GM13976 (cell line): ENCODE measurements at regions not wholly inside any gene's neighbourhood (a gene's known extent, or its start where the extent isn't known, plus 50 kb on each side); places are given as distances from the start of the nearest gene placed in this dataset.
A peak's percentile ranks its signal among the peaks of the same experiment; 100 is the strongest.

Source experiments
- DNase-seq: peaks from one replicate; pipeline ENCODE4 v3.0.0; 2012; ENCODE audit warnings: low spot score
- CTCF ChIP-seq: IDR thresholded peaks from 2 replicates; pipeline ENCODE4 v1.5.1; 2012; ENCODE audit warnings: borderline replicate concordance, mild to moderate bottlenecking; ENCODE audit not compliant: insufficient read depth; ENCODE audit errors: extremely low read depth, missing control alignments, control extremely low read depth
- in situ Hi-C: fragments of 300-500 bp; cut with MboI; formaldehyde crosslinking; loops from one replicate; pipeline ENCODE4 v1.12.0; 2022; ENCODE audit warnings: low sequenced_read_pairs, mixed read lengths, inconsistent platforms; ENCODE audit not compliant: unreplicated experiment

DNA sequence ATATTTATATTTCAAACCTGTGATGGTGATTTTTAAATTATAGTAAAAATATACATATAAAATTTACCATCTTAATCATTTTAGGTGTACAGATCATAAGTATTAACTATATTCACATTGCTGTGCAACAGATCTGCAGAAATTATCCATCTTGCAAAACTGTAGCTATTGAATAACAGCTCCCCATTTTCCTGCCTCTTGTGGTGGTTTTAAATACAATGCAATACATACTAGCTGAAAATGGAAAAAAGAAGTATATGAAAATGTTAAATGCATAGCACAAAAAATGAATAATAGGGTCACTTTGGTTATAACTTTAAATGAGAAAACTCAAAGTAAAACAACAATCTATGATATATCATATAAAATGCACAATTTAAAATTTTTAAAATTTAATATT lies 130.9 kb upstream of the VPREB1 start:
- no peak for DNase-seq
- no peak for TF ChIP-seq CTCF
- in situ Hi-C loops, result no loop called here

DNA sequence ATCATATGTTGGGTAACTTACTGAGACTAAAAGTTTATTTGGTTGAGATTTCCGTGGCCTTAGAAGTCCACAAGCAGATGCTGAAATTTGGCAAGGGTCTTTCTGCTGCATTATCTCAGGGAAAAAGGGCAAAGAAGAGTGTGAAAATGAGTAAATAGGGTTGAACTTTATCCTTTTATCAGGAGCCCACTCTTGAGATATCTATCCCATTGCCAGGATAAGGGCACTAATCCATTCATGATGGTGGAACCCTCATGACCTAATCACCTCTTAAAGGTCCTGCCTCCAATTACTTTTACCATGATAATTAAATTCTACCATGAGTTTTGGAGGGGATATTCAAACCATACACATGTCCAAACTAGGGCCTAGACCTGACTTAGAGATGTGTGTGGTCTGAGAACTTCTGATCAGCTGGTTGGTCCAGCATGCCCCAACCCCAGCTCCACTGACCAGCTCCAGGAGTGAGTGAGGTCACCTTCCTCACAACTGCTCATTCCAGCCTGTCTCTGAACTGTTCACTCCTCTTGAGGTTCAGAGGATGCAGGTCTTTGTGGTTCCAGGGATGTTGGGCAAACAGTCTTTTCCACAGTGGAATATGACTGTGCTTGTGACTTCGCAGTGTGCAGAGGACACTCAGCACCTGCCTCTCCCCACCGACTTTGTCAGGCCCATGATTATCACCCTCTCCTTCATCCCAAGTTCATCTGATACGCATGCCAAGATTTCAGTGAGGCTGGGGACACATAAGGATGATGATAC lies 130.1 kb upstream of the TOP3B start:
- no peak for TF ChIP-seq CTCF
- DNase-seq, result no peak
- in situ Hi-C loops, result no loop called here

GRCh38 chr22:22111983-22112382 lies 129.4 kb upstream of the TOP3B start:
- no peak for DNase-seq
- TF ChIP-seq CTCF, result no peak
- in situ Hi-C loops, result no loop called here

GRCh38 chr22:22111267-22111751 lies 128.7 kb upstream of the TOP3B start:
- in situ Hi-C loops, result no loop called here
- no peak for TF ChIP-seq CTCF
- DNase-seq, result peak; percentile 82

GRCh38 chr22:22110548-22111266 lies 128.1 kb upstream of the TOP3B start:
- peak; percentile 84 for DNase-seq
- in situ Hi-C loops, result no loop called here
- TF ChIP-seq CTCF, result peak; percentile 76

DNA sequence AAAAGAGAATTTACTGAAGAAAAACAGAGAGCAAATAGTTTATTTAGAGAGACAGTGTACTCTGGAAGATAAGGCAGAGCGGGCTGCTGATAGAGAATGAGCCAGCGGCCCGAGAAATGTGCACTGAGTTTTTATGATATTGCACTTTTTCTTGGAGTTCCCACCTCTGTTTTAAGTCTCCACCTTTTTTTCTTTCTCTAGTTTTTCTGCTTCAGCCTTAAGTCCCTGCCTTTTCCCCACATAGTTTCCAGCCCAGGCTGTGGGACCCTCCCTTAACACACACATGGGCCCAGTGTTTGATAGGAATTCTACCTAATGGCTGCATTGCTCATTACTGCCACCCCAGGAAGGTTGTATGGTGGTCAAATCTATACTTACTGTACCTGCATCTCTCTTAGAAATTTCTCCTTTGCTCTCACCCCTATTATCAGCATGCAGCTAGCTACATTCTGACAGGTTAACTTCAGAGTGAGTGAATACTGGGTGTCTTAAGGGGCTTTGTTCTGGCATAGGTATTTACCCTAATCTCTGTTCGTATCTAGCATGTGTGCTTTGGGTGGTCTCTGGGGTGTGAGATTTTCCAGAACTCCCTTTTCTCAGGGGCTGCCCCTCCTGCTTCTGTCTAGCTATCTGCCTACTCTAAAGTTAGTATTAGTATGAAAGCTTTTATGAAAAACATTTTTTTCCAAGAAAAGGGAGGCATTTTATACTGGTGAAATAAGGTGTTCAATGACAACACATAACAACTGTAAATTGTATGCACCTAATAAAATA lies 127.3 kb upstream of the TOP3B start:
- no peak for DNase-seq
- in situ Hi-C loops, result no loop called here
- TF ChIP-seq CTCF, result peak; percentile 23
